ENCODE measurements at regions not wholly inside any gene's neighbourhood (a gene's known extent, or its start where the extent isn't known, plus 50 kb on each side); places are given as distances from the start of the nearest gene placed in this dataset.

GRCh38 chr2:207257251-207258250 lies 91.8 kb upstream of the KLF7 start:
- DNase-seq (ENCODE audit: low spot score) = no peak

DNA sequence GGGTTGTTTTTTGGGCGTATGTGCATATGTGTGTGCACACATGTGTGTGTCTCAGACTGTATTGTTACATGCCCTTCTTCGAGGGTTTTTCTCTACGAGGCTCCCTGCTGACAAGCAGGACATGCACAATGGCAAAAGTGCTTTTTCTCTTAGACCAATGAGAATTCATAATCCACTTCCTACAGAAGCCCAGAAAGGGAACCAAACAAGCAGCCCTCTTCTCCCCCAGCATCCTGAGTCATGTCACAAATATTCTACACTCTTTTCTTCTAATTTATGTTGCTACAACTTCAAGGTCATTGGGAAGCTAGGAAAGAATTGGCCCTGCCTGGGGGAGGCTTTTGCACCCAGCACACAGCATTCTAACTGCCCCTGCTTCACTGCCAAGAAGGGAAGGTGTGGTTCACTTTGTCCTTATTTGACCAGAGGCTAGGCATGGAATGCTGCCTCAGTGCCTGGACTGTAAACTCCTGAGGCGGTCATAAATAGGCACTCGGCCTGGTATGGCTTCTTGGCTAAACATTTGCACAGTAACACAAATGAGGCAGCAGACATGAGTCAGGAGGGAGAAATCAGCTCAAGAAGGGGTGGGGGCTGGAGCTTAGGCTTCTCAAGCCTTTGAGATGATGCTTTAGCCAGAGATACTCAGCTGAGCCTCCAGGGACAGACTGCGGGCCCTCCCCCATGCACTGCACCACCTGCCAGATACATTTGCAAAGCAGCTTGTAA lies 92.7 kb upstream of the KLF7 start:
- DNase-seq (ENCODE audit: low spot score) = peak; percentile 48

- DNase-seq (ENCODE audit: low spot score) = no peak
These were observed 94.3 kb upstream of the KLF7 start for GRCh38 chr2:207260021-207260420.

DNA sequence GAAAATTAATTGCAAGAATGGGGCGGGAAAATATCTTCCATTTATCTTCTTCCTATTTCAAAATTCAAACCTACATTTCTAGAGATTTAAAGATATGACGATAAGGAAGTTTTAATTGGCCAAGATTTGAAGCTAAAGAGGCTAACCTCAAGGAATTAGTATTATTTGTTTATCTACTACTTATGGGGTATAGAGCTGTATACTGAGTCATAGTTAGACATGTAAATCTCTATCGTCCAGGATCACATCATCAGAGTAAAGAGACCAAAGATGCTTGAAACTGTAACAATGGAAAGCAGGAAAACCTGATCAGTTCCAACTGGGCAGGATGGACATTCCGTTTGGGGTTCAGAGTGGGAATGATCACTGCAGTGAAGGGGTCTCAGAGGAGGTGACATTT lies 95.2 kb upstream of the KLF7 start:
- no peak for DNase-seq (ENCODE audit: low spot score)

DNA sequence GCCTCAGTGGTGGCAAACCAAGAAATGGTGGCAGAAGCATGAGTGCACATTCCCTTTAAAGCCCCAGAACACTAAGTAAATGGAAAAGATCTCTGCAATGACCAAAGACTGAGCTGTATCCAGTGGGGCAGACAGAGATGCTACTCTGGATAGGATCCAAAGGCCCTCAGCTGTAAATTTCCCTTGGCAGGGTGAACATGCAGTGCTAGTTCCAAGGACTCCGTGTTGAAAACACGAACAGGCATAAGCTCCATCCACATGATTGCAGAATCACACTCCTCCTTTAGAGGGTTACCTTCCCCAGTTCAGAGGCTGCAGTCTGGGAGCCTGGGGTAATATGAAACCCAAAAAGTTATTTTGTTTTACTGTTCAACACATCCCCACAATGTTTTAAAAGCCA lies 98.6 kb upstream of the KLF7 start:
- DNase-seq (ENCODE audit: low spot score) = no peak

GRCh38 chr2:207265332-207265731 lies 99.6 kb upstream of the KLF7 start:
- no peak for DNase-seq (ENCODE audit: low spot score)

GRCh38 chr2:207265869-207266268 lies 100.1 kb upstream of the KLF7 start:
- DNase-seq (ENCODE audit: low spot score) = no peak

- DNase-seq (ENCODE audit: low spot score) = no peak
These were observed 100.9 kb upstream of the KLF7 start for GRCh38 chr2:207266648-207267047.

DNA sequence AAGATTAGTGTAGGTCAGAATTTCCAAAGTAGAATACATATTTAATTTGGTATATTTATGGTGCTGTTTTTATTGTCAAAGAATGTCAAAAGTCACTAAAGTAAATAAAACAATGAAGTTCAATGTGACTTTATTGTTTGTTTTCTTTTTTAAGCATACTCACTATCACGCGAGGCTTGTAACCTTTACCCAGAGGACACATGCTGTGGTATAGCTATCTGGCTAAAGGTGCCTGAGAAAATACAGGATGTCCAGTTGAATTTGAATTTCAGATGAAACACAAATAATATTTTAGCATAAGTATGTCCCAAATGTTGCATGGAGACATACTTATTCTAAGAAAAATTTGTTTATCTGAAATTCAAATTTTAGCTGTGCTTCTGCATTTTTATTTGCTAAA lies 103.3 kb upstream of the KLF7 start:
- DNase-seq (ENCODE audit: low spot score) = no peak

DNA sequence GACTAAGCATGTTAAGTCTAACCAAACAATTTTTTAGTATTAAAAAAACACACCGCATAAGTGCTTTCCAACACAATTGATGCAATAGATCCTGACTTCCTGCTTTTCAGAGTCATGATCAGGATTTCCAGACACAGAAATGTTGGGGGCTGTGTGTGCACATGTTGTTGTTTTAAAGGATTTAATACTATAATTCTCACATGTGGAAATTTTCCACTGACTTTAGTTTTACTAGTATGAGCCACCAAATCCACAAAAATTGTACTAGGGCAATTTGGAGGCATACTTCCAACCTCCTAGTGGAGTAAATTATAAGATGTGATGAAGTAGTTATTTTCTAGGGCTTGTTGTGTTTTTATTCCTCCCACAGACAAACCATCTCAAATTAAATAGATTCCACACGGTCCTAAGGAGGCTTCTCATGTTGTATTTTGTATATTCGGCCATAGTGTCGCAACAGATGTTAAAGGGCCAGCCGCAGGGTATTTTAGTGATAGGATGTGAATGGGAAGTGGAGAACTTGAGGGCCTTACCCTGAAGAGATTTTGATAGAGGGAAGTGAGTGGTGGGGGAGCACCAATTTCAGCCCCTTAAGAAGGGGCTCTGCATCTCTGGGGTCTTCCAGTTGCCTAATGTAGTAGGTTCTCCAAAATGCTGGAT lies 108.9 kb upstream of the KLF7 start:
- DNase-seq (ENCODE audit: low spot score) = no peak

DNA sequence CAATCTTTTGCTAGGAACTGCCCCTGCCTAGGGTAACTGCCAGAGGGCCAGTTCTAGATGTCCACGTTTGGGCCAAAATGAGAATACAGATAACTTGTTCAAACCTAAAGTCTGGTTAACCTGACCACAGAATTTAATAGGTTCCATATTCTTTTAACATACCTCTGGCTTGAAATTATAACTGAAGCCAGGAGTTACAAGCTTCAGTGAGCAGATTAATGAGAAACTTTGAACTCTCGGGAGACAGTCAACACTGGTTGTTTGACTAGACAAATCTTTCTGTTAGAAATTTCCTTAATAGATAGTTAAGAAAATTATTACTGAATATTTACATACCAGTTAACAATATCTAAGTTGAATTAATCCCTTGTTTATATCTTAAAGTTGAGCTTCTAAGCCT lies 110.0 kb upstream of the KLF7 start:
- no peak for DNase-seq (ENCODE audit: low spot score)

GRCh38 chr2:207276248-207276647 lies 110.5 kb upstream of the KLF7 start:
- DNase-seq (ENCODE audit: low spot score) = no peak

GRCh38 chr2:207276858-207277257 lies 111.1 kb upstream of the KLF7 start:
- DNase-seq (ENCODE audit: low spot score) = no peak

GRCh38 chr2:207279520-207279919 lies 113.8 kb upstream of the KLF7 start:
- DNase-seq (ENCODE audit: low spot score) = no peak

GRCh38 chr2:207281436-207281835 lies 115.7 kb upstream of the KLF7 start:
- DNase-seq (ENCODE audit: low spot score) = no peak

- DNase-seq (ENCODE audit: low spot score) = no peak
These were observed 117.2 kb upstream of the KLF7 start for GRCh38 chr2:207282916-207283315.

DNA sequence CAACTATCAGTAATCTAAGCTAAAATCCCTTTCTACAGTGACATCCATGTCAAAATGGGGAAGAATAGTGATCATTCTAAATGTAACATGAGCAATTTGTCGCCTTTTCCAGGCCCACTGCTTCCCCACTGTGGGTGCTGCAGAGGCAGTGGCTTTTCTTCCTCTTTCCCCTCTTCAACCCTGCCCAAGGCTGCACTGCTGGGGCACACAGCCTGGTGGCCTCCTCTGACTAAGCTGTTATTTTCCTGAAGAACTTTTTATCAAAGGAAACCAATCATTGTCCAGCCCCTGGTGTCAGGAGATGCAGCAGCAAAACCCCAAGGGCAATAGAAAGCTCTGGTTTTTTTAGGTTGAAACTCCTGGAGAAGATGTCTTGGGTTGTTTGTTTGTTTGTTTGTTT lies 117.6 kb upstream of the KLF7 start:
- no peak for DNase-seq (ENCODE audit: low spot score)

- no peak for DNase-seq (ENCODE audit: low spot score)
These were observed 119.1 kb upstream of the KLF7 start for GRCh38 chr2:207284556-207285472.

DNA sequence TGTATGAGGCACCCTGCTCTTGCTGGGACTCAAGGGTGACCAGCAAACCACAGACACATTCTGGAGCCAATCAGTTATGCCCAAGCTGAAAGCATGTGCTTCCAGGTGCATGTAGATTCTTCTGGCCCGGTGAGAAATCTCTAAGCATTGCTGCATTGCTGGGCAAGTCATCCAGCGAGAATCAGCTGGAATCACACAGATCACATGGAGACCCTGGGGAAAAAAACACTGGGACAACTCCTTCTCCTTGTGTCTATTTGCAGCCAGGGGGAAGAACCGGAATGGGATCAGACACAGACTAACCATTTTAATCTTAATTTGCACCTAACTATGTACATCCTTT lies 119.7 kb upstream of the KLF7 start:
- DNase-seq (ENCODE audit: low spot score) = no peak

DNA sequence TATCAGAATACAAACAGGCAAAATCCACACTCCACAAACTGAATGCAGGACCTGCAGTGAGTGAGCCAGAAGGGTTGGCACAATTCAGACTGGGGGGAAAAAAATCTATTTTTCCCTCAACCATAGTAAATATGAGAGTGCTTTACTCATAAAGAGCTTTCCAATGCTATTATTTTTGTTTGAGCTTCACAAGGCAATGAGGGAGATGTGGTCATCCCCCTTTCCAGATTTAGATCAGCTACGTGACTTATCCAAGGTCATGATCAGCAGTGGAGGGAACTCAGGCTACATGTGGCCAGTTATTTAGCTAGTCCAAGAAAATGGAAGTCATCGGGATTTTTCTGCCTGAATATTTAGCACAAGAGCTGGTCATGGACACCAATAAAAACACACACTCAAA lies 120.4 kb upstream of the KLF7 start:
- no peak for DNase-seq (ENCODE audit: low spot score)

DNA sequence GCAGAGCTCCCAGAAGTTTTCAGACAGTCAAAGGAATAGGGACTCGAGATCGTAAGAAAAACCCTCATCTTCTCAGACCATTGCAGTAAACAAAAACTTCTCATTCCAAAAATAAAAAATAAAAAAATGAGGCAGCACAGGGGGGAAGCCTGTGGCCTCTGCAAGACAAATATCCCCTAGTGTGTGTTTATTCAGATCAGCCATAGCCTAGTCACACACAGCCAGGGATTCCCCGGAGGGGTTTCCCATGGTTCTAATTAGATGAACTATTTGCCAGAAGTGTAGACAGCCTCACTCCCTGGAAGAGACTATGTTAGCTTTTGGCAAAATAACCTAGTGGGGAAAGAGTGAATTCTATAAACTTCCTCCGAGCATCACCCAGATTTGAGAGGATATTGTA lies 122.9 kb upstream of the KLF7 start:
- no peak for DNase-seq (ENCODE audit: low spot score)
